ENCODE measurements at regions not wholly inside any gene's neighbourhood (a gene's known extent, or its start where the extent isn't known, plus 50 kb on each side); places are given as distances from the start of the nearest gene placed in this dataset.
"Not testable (repeated sequence)": the region's sequence is repeated elsewhere in the genome, so short reads cannot be mapped to it uniquely, and the experiment has no call there.

- no peak for DNase-seq (ENCODE audit: low spot score)
- Mint-ChIP-seq H3K4me1 (ENCODE audit: low read depth) (no peaks in the 10 kb centered on the region), H3K27me3 (ENCODE audit: low read depth) (no peaks in the 10 kb centered on the region), H3K27ac (no peak overlapping the region), H3K36me3 (ENCODE audit: low read depth) (no peaks in the 10 kb centered on the region), H3K4me3 (ENCODE audit: low read depth) (no peak overlapping the region), H3K9me3 (no peaks in the 10 kb centered on the region)
- intact Hi-C loops (cut with micrococcal nuclease) = no loop called here
Measured at GRCh38 chr5:147113967-147114366, 120.9 kb upstream of the STK32A start.

- DNase-seq (ENCODE audit: low spot score); H3K27me3 Mint-ChIP-seq (ENCODE audit: low read depth); H3K27ac Mint-ChIP-seq; H3K4me3 Mint-ChIP-seq (ENCODE audit: low read depth); H3K4me1 Mint-ChIP-seq (ENCODE audit: low read depth); intact Hi-C loops (cut with micrococcal nuclease); H3K36me3 Mint-ChIP-seq (ENCODE audit: low read depth): not testable (repeated sequence)
- peaks cover 26% of the 10 kb centered on the region for H3K9me3 Mint-ChIP-seq
Measured at GRCh38 chr5:147139759-147140158, 95.1 kb upstream of the STK32A start.

- no peak overlapping the region for H3K27ac Mint-ChIP-seq
- H3K36me3 Mint-ChIP-seq (ENCODE audit: low read depth) = no peaks in the 10 kb centered on the region
- DNase-seq (ENCODE audit: low spot score) = no peak
- H3K4me3 Mint-ChIP-seq (ENCODE audit: low read depth) = no peak overlapping the region
- H3K9me3 Mint-ChIP-seq = peaks cover 26% of the 10 kb centered on the region
- no peaks in the 10 kb centered on the region for H3K27me3 Mint-ChIP-seq (ENCODE audit: low read depth)
- intact Hi-C loops (cut with micrococcal nuclease) = no loop called here
- H3K4me1 Mint-ChIP-seq (ENCODE audit: low read depth) = no peaks in the 10 kb centered on the region
Measured at GRCh38 chr5:147140558-147140957, 94.3 kb upstream of the STK32A start.

- H3K27me3 Mint-ChIP-seq (ENCODE audit: low read depth); H3K4me1 Mint-ChIP-seq (ENCODE audit: low read depth); DNase-seq (ENCODE audit: low spot score); H3K27ac Mint-ChIP-seq; H3K4me3 Mint-ChIP-seq (ENCODE audit: low read depth); intact Hi-C loops (cut with micrococcal nuclease); H3K36me3 Mint-ChIP-seq (ENCODE audit: low read depth): not testable (repeated sequence)
- peaks cover 26% of the 10 kb centered on the region for H3K9me3 Mint-ChIP-seq
Measured at GRCh38 chr5:147141580-147141979, 93.2 kb upstream of the STK32A start.

GRCh38 chr5:147143215-147143614 lies 91.6 kb upstream of the STK32A start:
- Mint-ChIP-seq H3K27ac (no peak overlapping the region), H3K27me3 (ENCODE audit: low read depth) (no peaks in the 10 kb centered on the region), H3K4me3 (ENCODE audit: low read depth) (no peak overlapping the region), H3K9me3 (peaks cover 18% of the 10 kb centered on the region), H3K36me3 (ENCODE audit: low read depth) (no peaks in the 10 kb centered on the region), H3K4me1 (ENCODE audit: low read depth) (no peaks in the 10 kb centered on the region)
- intact Hi-C loops (cut with micrococcal nuclease) = no loop called here
- DNase-seq (ENCODE audit: low spot score) = no peak

GRCh38 chr5:147145328-147145727 lies 89.5 kb upstream of the STK32A start:
- no peak for DNase-seq (ENCODE audit: low spot score)
- no peaks in the 10 kb centered on the region for H3K4me1 Mint-ChIP-seq (ENCODE audit: low read depth)
- H3K27me3 Mint-ChIP-seq (ENCODE audit: low read depth) = no peaks in the 10 kb centered on the region
- H3K9me3 Mint-ChIP-seq = peaks cover 4% of the 10 kb centered on the region
- no peak overlapping the region for H3K4me3 Mint-ChIP-seq (ENCODE audit: low read depth)
- intact Hi-C loops (cut with micrococcal nuclease) = no loop called here
- H3K27ac Mint-ChIP-seq = no peak overlapping the region
- H3K36me3 Mint-ChIP-seq (ENCODE audit: low read depth) = no peaks in the 10 kb centered on the region

GRCh38 chr5:147148715-147149114 lies 86.1 kb upstream of the STK32A start:
- no peaks in the 10 kb centered on the region for H3K9me3 Mint-ChIP-seq
- H3K36me3 Mint-ChIP-seq (ENCODE audit: low read depth) = no peaks in the 10 kb centered on the region
- intact Hi-C loops (cut with micrococcal nuclease) = no loop called here
- no peak for DNase-seq (ENCODE audit: low spot score)
- no peak overlapping the region for H3K4me3 Mint-ChIP-seq (ENCODE audit: low read depth)
- no peak overlapping the region for H3K27ac Mint-ChIP-seq
- H3K4me1 Mint-ChIP-seq (ENCODE audit: low read depth) = no peaks in the 10 kb centered on the region
- H3K27me3 Mint-ChIP-seq (ENCODE audit: low read depth) = no peaks in the 10 kb centered on the region

- H3K9me3 Mint-ChIP-seq = no peaks in the 10 kb centered on the region
- intact Hi-C loops (cut with micrococcal nuclease) = no loop called here
Measured at GRCh38 chr5:147152086-147152485, 82.7 kb upstream of the STK32A start.

GRCh38 chr5:147154809-147155208 lies 80.0 kb upstream of the STK32A start:
- Mint-ChIP-seq H3K27me3 (ENCODE audit: low read depth) (no peaks in the 10 kb centered on the region), H3K36me3 (ENCODE audit: low read depth) (no peaks in the 10 kb centered on the region), H3K27ac (no peak overlapping the region), H3K4me1 (ENCODE audit: low read depth) (no peaks in the 10 kb centered on the region), H3K4me3 (ENCODE audit: low read depth) (no peak overlapping the region), H3K9me3 (no peaks in the 10 kb centered on the region)
- intact Hi-C loops (cut with micrococcal nuclease) = no loop called here
- DNase-seq (ENCODE audit: low spot score) = no peak

More at GRCh38 chr5:147152086-147152485, 82.7 kb upstream of the STK32A start:
- Mint-ChIP-seq H3K36me3 (ENCODE audit: low read depth) (no peaks in the 10 kb centered on the region), H3K27ac (no peak overlapping the region), H3K4me1 (ENCODE audit: low read depth) (no peaks in the 10 kb centered on the region), H3K27me3 (ENCODE audit: low read depth) (no peaks in the 10 kb centered on the region), H3K4me3 (ENCODE audit: low read depth) (no peak overlapping the region)
- DNase-seq (ENCODE audit: low spot score) = no peak

- Mint-ChIP-seq H3K36me3 (ENCODE audit: low read depth) (no peaks in the 10 kb centered on the region), H3K9me3 (no peaks in the 10 kb centered on the region), H3K4me1 (ENCODE audit: low read depth) (no peaks in the 10 kb centered on the region), H3K27me3 (ENCODE audit: low read depth) (no peaks in the 10 kb centered on the region), H3K27ac (no peak overlapping the region), H3K4me3 (ENCODE audit: low read depth) (no peak overlapping the region)
- intact Hi-C loops (cut with micrococcal nuclease) = no loop called here
- DNase-seq (ENCODE audit: low spot score) = no peak
Measured at GRCh38 chr5:147156012-147156411, 78.8 kb upstream of the STK32A start.

- Mint-ChIP-seq H3K4me1 (ENCODE audit: low read depth) (no peaks in the 10 kb centered on the region), H3K9me3 (no peaks in the 10 kb centered on the region), H3K27ac (no peak overlapping the region), H3K4me3 (ENCODE audit: low read depth) (no peak overlapping the region), H3K27me3 (ENCODE audit: low read depth) (no peaks in the 10 kb centered on the region), H3K36me3 (ENCODE audit: low read depth) (no peaks in the 10 kb centered on the region)
- DNase-seq (ENCODE audit: low spot score) = no peak
- intact Hi-C loops (cut with micrococcal nuclease) = no loop called here
Measured at GRCh38 chr5:147160902-147161700, 73.7 kb upstream of the STK32A start.

- no peaks in the 10 kb centered on the region for H3K4me1 Mint-ChIP-seq (ENCODE audit: low read depth)
- no peak overlapping the region for H3K4me3 Mint-ChIP-seq (ENCODE audit: low read depth)
- intact Hi-C loops (cut with micrococcal nuclease) = no loop called here
- DNase-seq (ENCODE audit: low spot score) = no peak
- H3K36me3 Mint-ChIP-seq (ENCODE audit: low read depth) = no peaks in the 10 kb centered on the region
- no peaks in the 10 kb centered on the region for H3K9me3 Mint-ChIP-seq
- H3K27me3 Mint-ChIP-seq (ENCODE audit: low read depth) = no peaks in the 10 kb centered on the region
- no peak overlapping the region for H3K27ac Mint-ChIP-seq
Measured at GRCh38 chr5:147162740-147163139, 72.1 kb upstream of the STK32A start.

GRCh38 chr5:147167529-147167928 lies 67.3 kb upstream of the STK32A start:
- peaks cover 4% of the 10 kb centered on the region for H3K4me1 Mint-ChIP-seq (ENCODE audit: low read depth)
- H3K27ac Mint-ChIP-seq = no peak overlapping the region
- no peaks in the 10 kb centered on the region for H3K9me3 Mint-ChIP-seq
- no peak overlapping the region for H3K4me3 Mint-ChIP-seq (ENCODE audit: low read depth)
- intact Hi-C loops (cut with micrococcal nuclease) = no loop called here
- no peaks in the 10 kb centered on the region for H3K27me3 Mint-ChIP-seq (ENCODE audit: low read depth)
- DNase-seq (ENCODE audit: low spot score) = no peak
- no peaks in the 10 kb centered on the region for H3K36me3 Mint-ChIP-seq (ENCODE audit: low read depth)

Data from activated T-helper 2 cell treated with anti-CD3 and anti-CD28 coated beads, Interferon-gamma antibody, Interleukin-2, Interleukin-4, amounts not matched to agents 10 μg/mL and 5 μg/mL and 100 μg/mL, durations not matched to agents 14 hours and 24 hours and 36 hours (primary cell).